Astrocyte (in vitro differentiated cells and primary cell): ENCODE measurements at regions not wholly inside any gene's neighbourhood (a gene's known extent, or its start where the extent isn't known, plus 50 kb on each side); places are given as distances from the start of the nearest gene placed in this dataset.

ENCODE experiments used
- DNase-seq: peaks from one replicate; pipeline ENCODE4 v3.0.0-alpha.2; 2010; ENCODE audit warnings: low read depth
- FAIRE-seq: peaks from 2 replicates; lab custom pipeline; 2011; peaks lifted over from hg19 to GRCh38; lab: Jason Lieb, UNC
- H2AFZ ChIP-seq: 2 replicates; pipeline ENCODE4 v1.6.0; 2012; ENCODE audit warnings: low read depth, low read length, inconsistent platforms
- H3K27ac ChIP-seq: 2 replicates; pipeline ENCODE4 v1.5.1; 2011; ENCODE audit warnings: low read depth, low read length, inconsistent platforms
- H3K27me3 ChIP-seq: 2 replicates; pipeline ENCODE4 v1.6.0; 2011; ENCODE audit warnings: low read length, inconsistent platforms; ENCODE audit not compliant: insufficient read depth
- H3K36me3 ChIP-seq: 2 replicates; pipeline ENCODE4 v1.5.1; 2011; ENCODE audit warnings: low read length, inconsistent platforms; ENCODE audit not compliant: insufficient read depth
- H3K4me1 ChIP-seq: 2 replicates; pipeline ENCODE4 v1.5.1; 2011; ENCODE audit warnings: low read length, inconsistent platforms; ENCODE audit not compliant: insufficient read depth
- H3K4me2 ChIP-seq: 2 replicates; pipeline ENCODE4 v1.6.0; 2012; ENCODE audit warnings: low read length, inconsistent platforms
- H3K4me3 ChIP-seq: 2 replicates; pipeline ENCODE4 v1.5.1; 2011; ENCODE audit warnings: low read depth, mild to moderate bottlenecking, low read length, inconsistent platforms; ENCODE audit not compliant: insufficient read depth
- H3K79me2 ChIP-seq: 2 replicates; pipeline ENCODE4 v1.6.0; 2012; ENCODE audit warnings: mild to moderate bottlenecking, low read length, inconsistent platforms; ENCODE audit not compliant: insufficient read depth
- H3K9ac ChIP-seq: 2 replicates; pipeline ENCODE4 v1.6.0; 2012; ENCODE audit warnings: mild to moderate bottlenecking, low read length, inconsistent platforms
- H3K9me3 ChIP-seq: 2 replicates; pipeline ENCODE4 v1.5.1; 2012; ENCODE audit warnings: low read depth, mild to moderate bottlenecking, low read length, inconsistent platforms; ENCODE audit not compliant: insufficient read depth
- H4K20me1 ChIP-seq: 2 replicates; pipeline ENCODE4 v1.6.0; 2012; ENCODE audit warnings: low read length, inconsistent platforms; ENCODE audit not compliant: insufficient read depth
- H3K27ac Mint-ChIP-seq: one replicate; pipeline ENCODE4 v1.8.0; 2021; ENCODE audit warnings: mild to moderate bottlenecking, mixed read lengths; ENCODE audit not compliant: unreplicated experiment
- H3K27me3 Mint-ChIP-seq: one replicate; pipeline ENCODE4 v1.8.0; 2021; ENCODE audit warnings: low read depth, mixed read lengths; ENCODE audit not compliant: unreplicated experiment
- H3K36me3 Mint-ChIP-seq: one replicate; pipeline ENCODE4 v1.8.0; 2021; ENCODE audit warnings: low read depth, mixed read lengths; ENCODE audit not compliant: unreplicated experiment
- H3K4me1 Mint-ChIP-seq: one replicate; pipeline ENCODE4 v1.8.0; 2021; ENCODE audit warnings: low read depth, mixed read lengths; ENCODE audit not compliant: unreplicated experiment
- H3K4me3 Mint-ChIP-seq: one replicate; pipeline ENCODE4 v1.8.0; 2021; ENCODE audit warnings: mild to moderate bottlenecking, moderate library complexity, mixed read lengths; ENCODE audit not compliant: unreplicated experiment
- H3K9me3 Mint-ChIP-seq: one replicate; pipeline ENCODE4 v1.8.0; 2021; ENCODE audit warnings: mild to moderate bottlenecking, mixed read lengths; ENCODE audit not compliant: unreplicated experiment
- CTCF ChIP-seq: IDR thresholded peaks from 2 replicates; pipeline ENCODE4 v1.5.1; 2011; ENCODE audit warnings: low read depth, mild to moderate bottlenecking, inconsistent platforms, low read length, moderate library complexity; ENCODE audit not compliant: insufficient read depth
- EZH2 ChIP-seq: IDR thresholded peaks from 2 replicates; pipeline ENCODE4 v1.6.1; 2012; ENCODE audit warnings: mild to moderate bottlenecking, low read length, inconsistent platforms; ENCODE audit not compliant: insufficient read depth

DNA sequence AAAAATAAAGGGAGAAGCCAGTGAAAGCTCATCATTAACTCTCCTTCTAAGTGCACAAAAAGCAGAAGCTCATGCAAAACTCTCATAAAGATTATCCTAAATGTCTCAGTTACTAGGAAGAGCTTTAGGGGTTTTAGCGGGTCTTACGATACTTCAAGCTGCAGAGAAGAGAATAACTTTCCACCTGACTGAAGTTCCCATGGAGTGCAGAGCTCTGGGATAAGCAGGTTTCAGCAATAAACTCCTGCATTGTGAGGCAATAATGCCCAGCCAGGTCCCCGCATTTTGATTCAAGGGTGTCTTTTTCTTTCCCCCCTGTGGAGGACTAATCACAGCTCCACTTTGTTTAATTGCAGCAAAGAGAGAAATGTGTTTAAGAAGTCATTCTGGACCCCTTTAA, 241.9 kb upstream of the SP8 start:
- Histone ChIP-seq H3K9ac (no peak overlapping the region), H3K27ac (no peak overlapping the region), H3K27me3 (no peaks in the 10 kb centered on the region), H3K4me3 (no peak overlapping the region), H2AFZ (no peak overlapping the region), H3K9me3 (no peaks in the 10 kb centered on the region), H3K4me1 (no peaks in the 10 kb centered on the region), H4K20me1 (no peaks in the 10 kb centered on the region), H3K79me2 (no peaks in the 10 kb centered on the region), H3K36me3 (no peaks in the 10 kb centered on the region), H3K4me2 (no peak overlapping the region)
- Mint-ChIP-seq H3K27me3 (peaks cover 13% of the 10 kb centered on the region), H3K4me3 (no peak overlapping the region), H3K27ac (no peak overlapping the region), H3K9me3 (no peaks in the 10 kb centered on the region), H3K36me3 (no peaks in the 10 kb centered on the region), H3K4me1 (no peaks in the 10 kb centered on the region)
- no peak for TF ChIP-seq EZH2
- TF ChIP-seq CTCF = no peak
- FAIRE-seq (no peak), DNase-seq (no peak)

GRCh38 chr7:21029006-21029405, 242.3 kb upstream of the SP8 start:
- Histone ChIP-seq H3K9ac (no peak overlapping the region), H4K20me1 (no peaks in the 10 kb centered on the region), H3K4me1 (no peaks in the 10 kb centered on the region), H3K27ac (no peak overlapping the region), H3K79me2 (no peaks in the 10 kb centered on the region), H3K36me3 (no peaks in the 10 kb centered on the region), H3K27me3 (no peaks in the 10 kb centered on the region), H3K4me3 (no peak overlapping the region), H3K4me2 (no peak overlapping the region), H3K9me3 (no peaks in the 10 kb centered on the region), H2AFZ (no peak overlapping the region)
- DNase-seq = no peak
- Mint-ChIP-seq H3K9me3 (no peaks in the 10 kb centered on the region), H3K4me3 (no peak overlapping the region), H3K27me3 (peaks cover 13% of the 10 kb centered on the region), H3K4me1 (no peaks in the 10 kb centered on the region), H3K27ac (no peak overlapping the region), H3K36me3 (no peaks in the 10 kb centered on the region)
- no peak for FAIRE-seq
- TF ChIP-seq EZH2 (no peak), CTCF (no peak)

- no peak overlapping the region for H3K9ac ChIP-seq
- peaks cover 10% of the 10 kb centered on the region for H3K27me3 Mint-ChIP-seq
- H3K9me3 Mint-ChIP-seq = no peaks in the 10 kb centered on the region
- TF ChIP-seq CTCF (no peak), EZH2 (no peak)
- H3K4me1 Mint-ChIP-seq = no peaks in the 10 kb centered on the region
- no peak overlapping the region for H3K4me3 ChIP-seq
- no peaks in the 10 kb centered on the region for H3K79me2 ChIP-seq
- H3K36me3 ChIP-seq = no peaks in the 10 kb centered on the region
- no peak overlapping the region for H3K27ac ChIP-seq
- no peaks in the 10 kb centered on the region for H3K36me3 Mint-ChIP-seq
- FAIRE-seq = no peak
- no peaks in the 10 kb centered on the region for H3K4me1 ChIP-seq
- H3K9me3 ChIP-seq = no peaks in the 10 kb centered on the region
- DNase-seq = no peak
- no peak overlapping the region for H3K27ac Mint-ChIP-seq
- no peak overlapping the region for H2AFZ ChIP-seq
- H3K4me3 Mint-ChIP-seq = no peak overlapping the region
- H3K27me3 ChIP-seq = no peaks in the 10 kb centered on the region
- H3K4me2 ChIP-seq = no peak overlapping the region
- H4K20me1 ChIP-seq = no peaks in the 10 kb centered on the region
Measured at GRCh38 chr7:21030237-21030871, 243.7 kb upstream of the SP8 start.
